Stimulated activated CD4-positive, alpha-beta T cell treated with anti-CD3 and anti-CD28 coated beads, TNF-alpha, amount 100 ng/mL, for 24 hours (primary cell): ENCODE measurements at regions not wholly inside any gene's neighbourhood (a gene's known extent, or its start where the extent isn't known, plus 50 kb on each side); places are given as distances from the start of the nearest gene placed in this dataset.

Experiments used
- DNase-seq, 3 experiments: peaks; one replicate each; pipeline ENCODE4 v3.0.0-alpha.2; 2020; ENCODE audit warnings: low read depth in 3 of 3

GRCh38 chr1:198032668-198033067 is 115.5 kb downstream of the LHX9 start:
- no peak for DNase-seq

GRCh38 chr1:198040880-198041279 is 115.9 kb upstream of the NEK7 start:
- no peak for DNase-seq

GRCh38 chr1:198042168-198042567 is 114.6 kb upstream of the NEK7 start:
- DNase-seq = no peak

- DNase-seq = no peak
These were observed 108.9 kb upstream of the NEK7 start for GRCh38 chr1:198047913-198048312.

- DNase-seq = no peak
These were observed 102.3 kb upstream of the NEK7 start for GRCh38 chr1:198054510-198054909.

GRCh38 chr1:198056255-198056654 is 100.5 kb upstream of the NEK7 start:
- peak in 1 of 3 experiments; percentile 5 for DNase-seq

GRCh38 chr1:198064181-198064580 is 92.6 kb upstream of the NEK7 start:
- no peak for DNase-seq

GRCh38 chr1:198068285-198068684 is 88.5 kb upstream of the NEK7 start:
- DNase-seq = no peak

GRCh38 chr1:198072177-198072576 is 84.6 kb upstream of the NEK7 start:
- DNase-seq = no peak

GRCh38 chr1:198075296-198075695 is 81.5 kb upstream of the NEK7 start:
- no peak for DNase-seq

GRCh38 chr1:198079432-198079951 is 77.3 kb upstream of the NEK7 start:
- DNase-seq = no peak

GRCh38 chr1:198082576-198082975 is 74.2 kb upstream of the NEK7 start:
- no peak for DNase-seq

GRCh38 chr1:198083549-198083948 is 73.2 kb upstream of the NEK7 start:
- no peak for DNase-seq

GRCh38 chr1:198084241-198084908 is 72.4 kb upstream of the NEK7 start:
- DNase-seq = no peak

- no peak for DNase-seq
These were observed 70.6 kb upstream of the NEK7 start for GRCh38 chr1:198086051-198086745.

- DNase-seq = no peak
These were observed 69.0 kb upstream of the NEK7 start for GRCh38 chr1:198087831-198088230.

GRCh38 chr1:198088360-198089071 is 68.3 kb upstream of the NEK7 start:
- DNase-seq = no peak

- DNase-seq = no peak
These were observed 60.4 kb upstream of the NEK7 start for GRCh38 chr1:198096390-198096789.

GRCh38 chr1:198099755-198100154 is 57.0 kb upstream of the NEK7 start:
- DNase-seq = no peak

- DNase-seq = no peak
These were observed 54.9 kb upstream of the NEK7 start for GRCh38 chr1:198101716-198102453.

- DNase-seq = no peak
These were observed 54.4 kb upstream of the NEK7 start for GRCh38 chr1:198102454-198102827.

GRCh38 chr1:198105185-198105584 is 51.6 kb upstream of the NEK7 start:
- DNase-seq = no peak
